ENCODE measurements at regions not wholly inside any gene's neighbourhood (a gene's known extent, or its start where the extent isn't known, plus 50 kb on each side); places are given as distances from the start of the nearest gene placed in this dataset.
"Not testable (repeated sequence)": the region's sequence is repeated elsewhere in the genome, so short reads cannot be mapped to it uniquely, and the experiment has no call there.

DNA sequence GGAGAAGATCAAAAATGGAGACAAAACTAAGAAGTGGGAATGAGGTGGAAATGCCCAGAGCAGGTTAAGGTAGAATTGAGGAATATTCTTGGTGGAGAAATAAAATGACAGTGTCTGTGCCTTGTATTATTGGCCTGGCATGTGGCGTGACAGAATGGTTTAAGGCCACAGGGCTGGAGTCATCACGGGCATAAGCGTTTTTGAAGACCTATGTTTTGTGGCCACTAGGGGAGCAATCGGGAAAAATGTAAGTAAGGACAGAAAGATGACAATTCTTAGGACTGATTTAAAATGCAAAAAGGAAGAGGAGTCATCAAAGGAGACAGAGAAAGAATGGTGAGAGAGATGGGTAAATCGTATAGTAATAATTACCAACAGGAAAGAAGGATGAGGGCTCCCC is 72.2 kb upstream of the EPB41L4A start:
- no peak overlapping the region for H3K27ac Mint-ChIP-seq
- no peak overlapping the region for H3K27ac ChIP-seq (ENCODE audit: low read length)
- H3K4me3 ChIP-seq (ENCODE audit: control insufficient read depth in 1 of 2, extremely low read depth in 1 of 2, low read length in 1 of 2), result no peak overlapping the region
- H3K4me1 Mint-ChIP-seq, result no peaks in the 10 kb centered on the region
- H3K27me3 ChIP-seq (replicated peaks in 1 of 2; ENCODE audit: control insufficient read depth in 2 of 2, extremely low read depth in 1 of 2, insufficient read depth in 2 of 2, low read length in 1 of 2), result peaks cover 0 to 2% of the 10 kb centered on the region in 2 experiments
- ATAC-seq (replicated peaks in 1 of 4) (no peak), DNase-seq (no peak)
- peaks cover 21 to 33% of the 10 kb centered on the region in 2 donors for H3K27me3 Mint-ChIP-seq
- H3K4me1 ChIP-seq (ENCODE audit: control insufficient read depth in 1 of 2, extremely low read depth in 1 of 2, insufficient read depth in 2 of 2, low read length in 2 of 2), result no peaks in the 10 kb centered on the region
- ChIA-PET POLR2A (no interaction called here), CTCF (no interaction called here)
- no peak overlapping the region for H3K4me3 Mint-ChIP-seq
- no peaks in the 10 kb centered on the region for H3K36me3 ChIP-seq (ENCODE audit: control insufficient read depth in 2 of 2, extremely low read depth in 1 of 2, insufficient read depth in 1 of 2, low read length in 1 of 2)
- H3K9me3 Mint-ChIP-seq, result no peaks in the 10 kb centered on the region
- H3K36me3 Mint-ChIP-seq, result no peaks in the 10 kb centered on the region
- 76% methylated on average over 4 of the region's 5 CpGs for WGBS (ENCODE audit: insufficient coverage)
- no peaks in the 10 kb centered on the region for H3K9me3 ChIP-seq

DNA sequence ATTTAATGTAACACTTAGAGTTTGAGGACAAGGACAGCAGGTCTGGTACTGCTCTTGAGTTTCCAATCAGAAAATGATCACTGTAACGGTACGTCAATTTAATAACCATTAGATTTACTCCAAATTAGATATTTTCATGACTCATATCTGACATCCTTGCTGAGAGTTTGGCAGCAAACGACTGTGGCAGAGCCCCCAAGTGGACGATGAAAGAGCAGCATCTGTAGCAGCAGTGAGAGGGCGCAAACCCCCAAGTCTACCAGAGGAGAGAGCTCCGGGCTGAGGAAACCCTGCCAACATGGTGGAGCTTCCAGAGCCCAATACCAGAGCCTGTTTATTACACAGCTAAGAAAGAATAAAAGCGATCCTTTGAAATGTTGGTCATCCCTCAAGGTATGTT is 73.2 kb upstream of the EPB41L4A start:
- CTCF ChIA-PET, result no interaction called here
- peaks cover 0 to 2% of the 10 kb centered on the region in 2 experiments for H3K27me3 ChIP-seq (replicated peaks in 1 of 2; ENCODE audit: control insufficient read depth in 2 of 2, extremely low read depth in 1 of 2, insufficient read depth in 2 of 2, low read length in 1 of 2)
- ATAC-seq (replicated peaks in 1 of 4), result no peak
- H3K9me3 ChIP-seq, result no peaks in the 10 kb centered on the region
- no peaks in the 10 kb centered on the region for H3K4me1 Mint-ChIP-seq
- H3K4me3 ChIP-seq (ENCODE audit: control insufficient read depth in 1 of 2, extremely low read depth in 1 of 2, low read length in 1 of 2), result no peak overlapping the region
- H3K27me3 Mint-ChIP-seq, result peaks cover 21 to 34% of the 10 kb centered on the region in 2 donors
- no peak overlapping the region for H3K27ac Mint-ChIP-seq
- H3K4me1 ChIP-seq (ENCODE audit: control insufficient read depth in 1 of 2, extremely low read depth in 1 of 2, insufficient read depth in 2 of 2, low read length in 2 of 2), result no peaks in the 10 kb centered on the region
- no peaks in the 10 kb centered on the region for H3K36me3 ChIP-seq (ENCODE audit: control insufficient read depth in 2 of 2, extremely low read depth in 1 of 2, insufficient read depth in 1 of 2, low read length in 1 of 2)
- H3K36me3 Mint-ChIP-seq, result no peaks in the 10 kb centered on the region
- H3K27ac ChIP-seq (ENCODE audit: low read length), result no peak overlapping the region
- DNase-seq, result peak in 3 of 35 experiments; percentile 1 to 4 (median 1)
- POLR2A ChIA-PET, result no interaction called here
- 80% methylated on average over 2 of the region's 7 CpGs for WGBS (ENCODE audit: insufficient coverage)
- H3K9me3 Mint-ChIP-seq, result no peaks in the 10 kb centered on the region
- H3K4me3 Mint-ChIP-seq, result no peak overlapping the region

DNA sequence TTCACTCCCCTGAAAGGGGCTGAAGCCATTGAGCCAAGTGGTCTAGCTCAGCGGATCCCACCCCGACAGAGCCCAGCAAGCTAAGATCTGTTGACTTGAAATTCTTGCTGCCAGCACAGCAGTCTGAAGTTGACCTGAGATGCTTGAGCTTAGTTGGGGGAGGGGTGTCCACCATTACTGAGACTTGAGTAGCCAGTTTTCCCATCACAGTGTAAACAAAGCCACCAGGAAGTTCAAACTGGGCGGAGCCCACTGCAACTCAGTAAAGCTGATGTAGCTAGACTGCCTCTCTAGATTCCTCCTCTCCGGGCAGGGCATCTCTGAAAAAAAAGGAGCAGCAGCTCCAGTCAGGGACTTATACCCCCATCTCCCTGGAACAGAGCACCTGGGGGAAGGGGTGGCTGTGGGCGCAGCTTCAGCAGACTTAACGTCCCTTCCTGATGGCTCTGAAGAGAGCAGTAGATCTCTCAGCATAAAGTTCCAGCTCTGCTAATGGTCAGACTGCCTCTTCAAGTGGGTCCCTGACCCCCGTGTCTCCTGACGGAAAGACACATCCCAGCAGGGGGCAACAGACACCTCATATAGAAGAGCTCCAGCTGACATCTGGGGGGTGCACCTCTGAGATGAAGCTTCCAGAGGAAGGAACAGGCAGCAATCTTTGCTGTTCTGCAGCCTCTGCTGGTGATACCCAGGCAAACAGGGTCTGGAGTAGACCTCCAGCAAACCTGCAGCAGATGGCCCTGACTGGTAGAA is 84.8 kb upstream of the EPB41L4A start:
- POLR2A ChIA-PET; H3K4me3 Mint-ChIP-seq; H3K4me3 ChIP-seq (ENCODE audit: control insufficient read depth in 1 of 2, extremely low read depth in 1 of 2, low read length in 1 of 2); H3K4me1 Mint-ChIP-seq; H3K9me3 ChIP-seq; H3K36me3 ChIP-seq (ENCODE audit: control insufficient read depth in 2 of 2, extremely low read depth in 1 of 2, insufficient read depth in 1 of 2, low read length in 1 of 2); H3K36me3 Mint-ChIP-seq; H3K27ac Mint-ChIP-seq; H3K4me1 ChIP-seq (ENCODE audit: control insufficient read depth in 1 of 2, extremely low read depth in 1 of 2, insufficient read depth in 2 of 2, low read length in 2 of 2); H3K27ac ChIP-seq (ENCODE audit: low read length); ATAC-seq (replicated peaks in 1 of 4); DNase-seq: not testable (repeated sequence)
- peaks cover 0 to 13% of the 10 kb centered on the region in 2 experiments for H3K27me3 ChIP-seq (replicated peaks in 1 of 2; ENCODE audit: control insufficient read depth in 2 of 2, extremely low read depth in 1 of 2, insufficient read depth in 2 of 2, low read length in 1 of 2)
- WGBS (ENCODE audit: insufficient coverage), result 93% methylated on average over 5 of the region's 8 CpGs
- Mint-ChIP-seq H3K27me3 (peaks cover 19 to 37% of the 10 kb centered on the region in 2 donors), H3K9me3 (peaks cover 4 to 21% (median 12%) of the 10 kb centered on the region in 3 donors)
- CTCF ChIA-PET, result interaction anchor here in 1 of 2 donors (0.5 to 0.7 kb wide), 2 partner anchors 35 to 187 kb away, joined by 3 to 4 read pairs; no protein-coding TSS in a partner anchor

DNA sequence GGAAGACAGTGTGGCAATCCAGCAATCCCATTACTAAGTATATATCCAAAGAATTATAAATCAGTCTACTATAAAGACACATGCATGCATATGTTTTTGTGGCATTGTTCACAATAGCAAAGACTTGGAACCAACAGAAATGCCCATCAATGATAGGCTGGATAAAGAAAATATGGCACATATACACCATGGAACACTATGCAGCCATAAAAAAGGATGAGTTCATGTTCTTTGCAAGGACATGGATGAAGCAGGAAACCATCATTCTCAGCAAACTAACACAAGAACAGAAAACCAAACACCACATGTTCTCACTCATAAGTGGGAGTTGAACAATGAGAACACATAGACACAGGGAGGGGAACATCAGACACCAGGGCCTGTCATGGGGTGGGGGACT is 90.0 kb upstream of the EPB41L4A start:
- H3K9me3 ChIP-seq; DNase-seq; H3K4me3 Mint-ChIP-seq; H3K36me3 ChIP-seq (ENCODE audit: control insufficient read depth in 2 of 2, extremely low read depth in 1 of 2, insufficient read depth in 1 of 2, low read length in 1 of 2); CTCF ChIA-PET; H3K27ac ChIP-seq (ENCODE audit: low read length); ATAC-seq (replicated peaks in 1 of 4); H3K4me3 ChIP-seq (ENCODE audit: control insufficient read depth in 1 of 2, extremely low read depth in 1 of 2, low read length in 1 of 2); H3K4me1 ChIP-seq (ENCODE audit: control insufficient read depth in 1 of 2, extremely low read depth in 1 of 2, insufficient read depth in 2 of 2, low read length in 2 of 2); H3K27me3 ChIP-seq (replicated peaks in 1 of 2; ENCODE audit: control insufficient read depth in 2 of 2, extremely low read depth in 1 of 2, insufficient read depth in 2 of 2, low read length in 1 of 2); H3K36me3 Mint-ChIP-seq; H3K4me1 Mint-ChIP-seq; H3K27ac Mint-ChIP-seq; POLR2A ChIA-PET: not testable (repeated sequence)
- H3K9me3 Mint-ChIP-seq, result peaks cover 6 to 31% (median 12%) of the 10 kb centered on the region in 3 donors
- peaks cover 11 to 14% of the 10 kb centered on the region in 2 donors for H3K27me3 Mint-ChIP-seq

DNA sequence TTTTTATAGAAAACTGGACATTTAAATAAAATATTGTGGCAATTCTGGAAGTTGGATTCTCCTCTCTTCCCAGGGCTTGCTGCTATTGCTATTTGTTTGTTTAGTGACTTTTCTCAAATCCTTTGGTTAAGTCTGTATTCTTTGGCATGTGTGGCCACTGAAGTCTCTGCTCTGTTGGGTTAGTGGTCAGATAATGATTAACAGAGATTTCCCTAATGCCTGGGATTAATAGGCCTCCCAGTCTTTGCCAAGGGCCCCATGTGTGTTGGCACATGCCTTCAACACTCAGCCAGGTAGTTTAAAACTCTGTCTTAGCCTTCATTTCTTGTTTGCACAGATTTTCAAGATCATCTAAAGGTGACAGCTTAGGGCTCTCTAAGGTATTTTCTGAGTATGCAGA is 92.8 kb upstream of the EPB41L4A start:
- POLR2A ChIA-PET, result interaction anchor here in 1 of 2 donors (0.6 kb wide), 1 partner anchor 13 kb away, joined by 4 read pairs; no protein-coding TSS in a partner anchor

DNA sequence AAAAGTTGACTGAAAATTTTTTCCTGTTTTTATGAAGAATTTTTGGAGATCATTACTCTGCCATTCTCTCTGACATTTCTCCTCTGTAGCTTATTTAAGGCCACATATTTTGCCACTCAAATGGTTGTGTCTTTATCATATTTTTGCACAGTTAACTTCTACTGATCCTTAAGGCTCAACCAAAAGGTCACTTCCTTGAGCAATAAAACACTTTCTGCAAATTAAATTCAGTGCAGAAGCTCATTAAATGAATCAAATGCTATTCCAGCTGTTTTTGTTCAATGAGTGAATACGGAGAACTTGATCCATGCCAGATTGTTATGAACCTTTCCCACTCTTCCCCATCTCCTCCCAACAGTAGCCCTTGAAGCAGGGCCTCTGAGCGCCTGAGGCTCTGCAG is 93.8 kb upstream of the EPB41L4A start:
- no peaks in the 10 kb centered on the region for H3K27me3 Mint-ChIP-seq
- Histone ChIP-seq H3K27ac (ENCODE audit: low read length) (no peak overlapping the region), H3K4me3 (ENCODE audit: control insufficient read depth in 1 of 2, extremely low read depth in 1 of 2, low read length in 1 of 2) (no peak overlapping the region), H3K27me3 (replicated peaks in 1 of 2; ENCODE audit: control insufficient read depth in 2 of 2, extremely low read depth in 1 of 2, insufficient read depth in 2 of 2, low read length in 1 of 2) (no peaks in the 10 kb centered on the region), H3K4me1 (ENCODE audit: control insufficient read depth in 1 of 2, extremely low read depth in 1 of 2, insufficient read depth in 2 of 2, low read length in 2 of 2) (no peaks in the 10 kb centered on the region), H3K36me3 (ENCODE audit: control insufficient read depth in 2 of 2, extremely low read depth in 1 of 2, insufficient read depth in 1 of 2, low read length in 1 of 2) (no peaks in the 10 kb centered on the region), H3K9me3 (no peaks in the 10 kb centered on the region)
- no peaks in the 10 kb centered on the region for H3K4me1 Mint-ChIP-seq
- ChIA-PET POLR2A (no interaction called here), CTCF (no interaction called here)
- ATAC-seq (replicated peaks in 1 of 4) (no peak), DNase-seq (no peak)
- no CpG with 5 or more reads among the region's 2 CpGs for WGBS (ENCODE audit: insufficient coverage)
- no peaks in the 10 kb centered on the region for H3K36me3 Mint-ChIP-seq
- peaks cover under 1 to 17% (median 4%) of the 10 kb centered on the region in 3 donors for H3K9me3 Mint-ChIP-seq
- H3K4me3 Mint-ChIP-seq, result no peak overlapping the region
- no peak overlapping the region for H3K27ac Mint-ChIP-seq

More for the DNA sequence above, 92.8 kb upstream of the EPB41L4A start:
- H3K36me3 ChIP-seq (ENCODE audit: control insufficient read depth in 2 of 2, extremely low read depth in 1 of 2, insufficient read depth in 1 of 2, low read length in 1 of 2), result no peaks in the 10 kb centered on the region
- no peaks in the 10 kb centered on the region for H3K9me3 ChIP-seq
- Mint-ChIP-seq H3K27me3 (no peaks in the 10 kb centered on the region), H3K36me3 (no peaks in the 10 kb centered on the region), H3K9me3 (peaks cover 0 to 16% (median 2%) of the 10 kb centered on the region in 3 donors), H3K4me3 (no peak overlapping the region), H3K27ac (no peak overlapping the region), H3K4me1 (no peaks in the 10 kb centered on the region)
- H3K4me1 ChIP-seq (ENCODE audit: control insufficient read depth in 1 of 2, extremely low read depth in 1 of 2, insufficient read depth in 2 of 2, low read length in 2 of 2), result no peaks in the 10 kb centered on the region
- no peak for ATAC-seq (replicated peaks in 1 of 4)
- no peak overlapping the region for H3K4me3 ChIP-seq (ENCODE audit: control insufficient read depth in 1 of 2, extremely low read depth in 1 of 2, low read length in 1 of 2)
- no peak for DNase-seq
- no peaks in the 10 kb centered on the region for H3K27me3 ChIP-seq (replicated peaks in 1 of 2; ENCODE audit: control insufficient read depth in 2 of 2, extremely low read depth in 1 of 2, insufficient read depth in 2 of 2, low read length in 1 of 2)
- H3K27ac ChIP-seq (ENCODE audit: low read length), result no peak overlapping the region
- CTCF ChIA-PET, result no interaction called here

DNA sequence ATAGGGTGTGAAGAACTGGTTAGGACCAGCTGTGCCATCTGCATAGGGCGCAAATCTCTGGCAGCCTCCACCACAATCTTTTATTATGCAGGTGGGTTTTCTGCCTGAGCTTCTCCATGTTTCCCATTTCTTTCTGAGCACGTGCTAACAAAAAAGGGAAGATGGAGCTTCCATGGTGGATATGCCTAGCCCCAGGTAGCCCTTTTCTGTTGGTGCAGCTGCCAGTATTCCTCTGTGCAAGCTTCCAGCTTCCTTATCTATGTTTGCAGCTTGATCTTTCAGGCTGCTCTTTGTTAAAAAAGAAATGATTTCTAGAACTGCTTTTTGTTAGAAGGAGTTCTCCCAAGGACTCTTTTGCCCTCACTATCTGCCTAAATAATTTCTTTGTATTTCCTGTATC is 95.0 kb upstream of the EPB41L4A start:
- no peaks in the 10 kb centered on the region for H3K36me3 ChIP-seq (ENCODE audit: control insufficient read depth in 2 of 2, extremely low read depth in 1 of 2, insufficient read depth in 1 of 2, low read length in 1 of 2)
- ChIA-PET POLR2A (no interaction called here), CTCF (no interaction called here)
- ATAC-seq (replicated peaks in 1 of 4) (no peak), DNase-seq (no peak)
- no peak overlapping the region for H3K4me3 ChIP-seq (ENCODE audit: control insufficient read depth in 1 of 2, extremely low read depth in 1 of 2, low read length in 1 of 2)
- no peak overlapping the region for H3K27ac ChIP-seq (ENCODE audit: low read length)
- no peaks in the 10 kb centered on the region for H3K9me3 ChIP-seq
- H3K9me3 Mint-ChIP-seq, result peaks cover 9 to 17% (median 11%) of the 10 kb centered on the region in 3 donors
- peaks cover 0 to 11% of the 10 kb centered on the region in 2 donors for H3K27me3 Mint-ChIP-seq
- no peaks in the 10 kb centered on the region for H3K4me1 ChIP-seq (ENCODE audit: control insufficient read depth in 1 of 2, extremely low read depth in 1 of 2, insufficient read depth in 2 of 2, low read length in 2 of 2)
- H3K27ac Mint-ChIP-seq, result no peak overlapping the region
- H3K27me3 ChIP-seq (replicated peaks in 1 of 2; ENCODE audit: control insufficient read depth in 2 of 2, extremely low read depth in 1 of 2, insufficient read depth in 2 of 2, low read length in 1 of 2), result no peaks in the 10 kb centered on the region
- 14% methylated on average over 1 of the region's 2 CpGs for WGBS (ENCODE audit: insufficient coverage)
- no peaks in the 10 kb centered on the region for H3K36me3 Mint-ChIP-seq
- no peaks in the 10 kb centered on the region for H3K4me1 Mint-ChIP-seq
- H3K4me3 Mint-ChIP-seq, result no peak overlapping the region

Data from T-cell (primary cell).